Retinal pigment epithelial cell (primary cell): ENCODE measurements at regions not wholly inside any gene's neighbourhood (a gene's known extent, or its start where the extent isn't known, plus 50 kb on each side); places are given as distances from the start of the nearest gene placed in this dataset.

Experiments
- DNase-seq: peaks from one replicate; pipeline ENCODE4 v3.0.0-alpha.2; 2010; ENCODE audit warnings: low read depth
- H3K4me3 ChIP-seq: 2 replicates; pipeline ENCODE4 v1.5.1; 2011; ENCODE audit warnings: mild to moderate bottlenecking, low read length, control low read depth, moderate library complexity
- CTCF ChIP-seq: conservative IDR thresholded peaks from 2 replicates; pipeline ENCODE4 v1.5.1; 2011; ENCODE audit warnings: low read depth, low read length, control low read depth, inconsistent platforms

- TF ChIP-seq CTCF: no peak
- H3K4me3 ChIP-seq: no peak overlapping the region
- no peak for DNase-seq
Observed at GRCh38 chr18:38956068-38956467, 1390.5 kb upstream of the CELF4 start.

- no peak overlapping the region for H3K4me3 ChIP-seq
- TF ChIP-seq CTCF: no peak
- no peak for DNase-seq
Observed at GRCh38 chr18:38951633-38952032, 1386.0 kb upstream of the CELF4 start.

- no peak for DNase-seq
- no peak overlapping the region for H3K4me3 ChIP-seq
- no peak for TF ChIP-seq CTCF
Observed at GRCh38 chr18:38948436-38948835, 1382.8 kb upstream of the CELF4 start.

GRCh38 chr18:38944446-38945024 is 1378.9 kb upstream of the CELF4 start:
- no peak for TF ChIP-seq CTCF
- DNase-seq: no peak
- no peak overlapping the region for H3K4me3 ChIP-seq

- no peak for TF ChIP-seq CTCF
- H3K4me3 ChIP-seq: no peak overlapping the region
- DNase-seq: no peak
Observed at GRCh38 chr18:38941711-38942561, 1376.3 kb upstream of the CELF4 start.

GRCh38 chr18:38940863-38941531 is 1375.4 kb upstream of the CELF4 start:
- no peak overlapping the region for H3K4me3 ChIP-seq
- no peak for TF ChIP-seq CTCF
- DNase-seq: peak; percentile 91
